ENCODE measurements at regions not wholly inside any gene's neighbourhood (a gene's known extent, or its start where the extent isn't known, plus 50 kb on each side); places are given as distances from the start of the nearest gene placed in this dataset.
A peak's percentile ranks its signal among the peaks of the same experiment; 100 is the strongest.

GRCh38 chr3:62995119-62995518 is 119.9 kb upstream of the CADPS start:
- Histone ChIP-seq H3K4me1 (ENCODE audit: insufficient read depth, low read length) (peaks cover 22% of the 10 kb centered on the region), H3K36me3 (ENCODE audit: insufficient read depth, low read length) (no peaks in the 10 kb centered on the region), H3K9ac (ENCODE audit: low read depth, low read length) (no peak overlapping the region), H3K9me3 (ENCODE audit: control insufficient read depth, insufficient read depth, low read length) (no peaks in the 10 kb centered on the region)

- H3K36me3 ChIP-seq (ENCODE audit: insufficient read depth, low read length), result no peaks in the 10 kb centered on the region
- no peak overlapping the region for H3K9ac ChIP-seq (ENCODE audit: low read depth, low read length)
- no peaks in the 10 kb centered on the region for H3K9me3 ChIP-seq (ENCODE audit: control insufficient read depth, insufficient read depth, low read length)
- peaks cover 22% of the 10 kb centered on the region for H3K4me1 ChIP-seq (ENCODE audit: insufficient read depth, low read length)
Measured at GRCh38 chr3:62995530-62995929, 120.3 kb upstream of the CADPS start.

- H3K9ac ChIP-seq (ENCODE audit: low read depth, low read length), result no peak overlapping the region
- H3K4me1 ChIP-seq (ENCODE audit: insufficient read depth, low read length), result peaks cover 15% of the 10 kb centered on the region
- no peaks in the 10 kb centered on the region for H3K9me3 ChIP-seq (ENCODE audit: control insufficient read depth, insufficient read depth, low read length)
- H3K36me3 ChIP-seq (ENCODE audit: insufficient read depth, low read length), result no peaks in the 10 kb centered on the region
Measured at GRCh38 chr3:62997369-62997768, 122.2 kb upstream of the CADPS start.

- H3K9me3 ChIP-seq (ENCODE audit: control insufficient read depth, insufficient read depth, low read length), result no peaks in the 10 kb centered on the region
- no peaks in the 10 kb centered on the region for H3K36me3 ChIP-seq (ENCODE audit: insufficient read depth, low read length)
- H3K4me1 ChIP-seq (ENCODE audit: insufficient read depth, low read length), result peaks cover 15% of the 10 kb centered on the region
- H3K9ac ChIP-seq (ENCODE audit: low read depth, low read length), result no peak overlapping the region
Measured at GRCh38 chr3:62999158-62999557, 123.9 kb upstream of the CADPS start.

GRCh38 chr3:62999791-63000190 is 124.6 kb upstream of the CADPS start:
- Histone ChIP-seq H3K36me3 (ENCODE audit: insufficient read depth, low read length) (no peaks in the 10 kb centered on the region), H3K9me3 (ENCODE audit: control insufficient read depth, insufficient read depth, low read length) (no peaks in the 10 kb centered on the region), H3K9ac (ENCODE audit: low read depth, low read length) (no peak overlapping the region), H3K4me1 (ENCODE audit: insufficient read depth, low read length) (peaks cover 10% of the 10 kb centered on the region)

- H3K36me3 ChIP-seq (ENCODE audit: insufficient read depth, low read length), result no peaks in the 10 kb centered on the region
- H3K9ac ChIP-seq (ENCODE audit: low read depth, low read length), result no peak overlapping the region
- no peaks in the 10 kb centered on the region for H3K9me3 ChIP-seq (ENCODE audit: control insufficient read depth, insufficient read depth, low read length)
- no peaks in the 10 kb centered on the region for H3K4me1 ChIP-seq (ENCODE audit: insufficient read depth, low read length)
Measured at GRCh38 chr3:63004448-63004847, 129.2 kb upstream of the CADPS start.

- Histone ChIP-seq H3K36me3 (ENCODE audit: insufficient read depth, low read length) (no peaks in the 10 kb centered on the region), H3K4me1 (ENCODE audit: insufficient read depth, low read length) (peaks cover 8% of the 10 kb centered on the region), H3K9ac (ENCODE audit: low read depth, low read length) (peak overlapping the region; percentile 3; the same call in 1 of the 2 replicates), H3K9me3 (ENCODE audit: control insufficient read depth, insufficient read depth, low read length) (no peaks in the 10 kb centered on the region)
Measured at GRCh38 chr3:63015614-63016309, 140.5 kb upstream of the CADPS start.

GRCh38 chr3:63022114-63022513 is 146.9 kb upstream of the CADPS start:
- no peak overlapping the region for H3K9ac ChIP-seq (ENCODE audit: low read depth, low read length)

GRCh38 chr3:63026722-63027121 is 151.5 kb upstream of the CADPS start:
- Histone ChIP-seq H3K36me3 (ENCODE audit: insufficient read depth, low read length) (no peaks in the 10 kb centered on the region), H3K9me3 (ENCODE audit: control insufficient read depth, insufficient read depth, low read length) (no peaks in the 10 kb centered on the region), H3K4me1 (ENCODE audit: insufficient read depth, low read length) (no peaks in the 10 kb centered on the region), H3K9ac (ENCODE audit: low read depth, low read length) (no peak overlapping the region)

More at GRCh38 chr3:63022114-63022513, 146.9 kb upstream of the CADPS start:
- Histone ChIP-seq H3K4me1 (ENCODE audit: insufficient read depth, low read length) (no peaks in the 10 kb centered on the region), H3K36me3 (ENCODE audit: insufficient read depth, low read length) (no peaks in the 10 kb centered on the region), H3K9me3 (ENCODE audit: control insufficient read depth, insufficient read depth, low read length) (no peaks in the 10 kb centered on the region)

- H3K9ac ChIP-seq (ENCODE audit: low read depth, low read length), result no peak overlapping the region
- H3K4me1 ChIP-seq (ENCODE audit: insufficient read depth, low read length), result no peaks in the 10 kb centered on the region
- no peaks in the 10 kb centered on the region for H3K9me3 ChIP-seq (ENCODE audit: control insufficient read depth, insufficient read depth, low read length)
- no peaks in the 10 kb centered on the region for H3K36me3 ChIP-seq (ENCODE audit: insufficient read depth, low read length)
Measured at GRCh38 chr3:63029326-63029725, 154.1 kb upstream of the CADPS start.

GRCh38 chr3:63029921-63030320 is 154.7 kb upstream of the CADPS start:
- H3K36me3 ChIP-seq (ENCODE audit: insufficient read depth, low read length), result no peaks in the 10 kb centered on the region
- H3K9ac ChIP-seq (ENCODE audit: low read depth, low read length), result no peak overlapping the region
- no peaks in the 10 kb centered on the region for H3K4me1 ChIP-seq (ENCODE audit: insufficient read depth, low read length)
- H3K9me3 ChIP-seq (ENCODE audit: control insufficient read depth, insufficient read depth, low read length), result no peaks in the 10 kb centered on the region

- Histone ChIP-seq H3K9me3 (ENCODE audit: control insufficient read depth, insufficient read depth, low read length) (no peaks in the 10 kb centered on the region), H3K36me3 (ENCODE audit: insufficient read depth, low read length) (no peaks in the 10 kb centered on the region), H3K4me1 (ENCODE audit: insufficient read depth, low read length) (no peaks in the 10 kb centered on the region), H3K9ac (ENCODE audit: low read depth, low read length) (no peak overlapping the region)
Measured at GRCh38 chr3:63030666-63031065, 155.4 kb upstream of the CADPS start.

GRCh38 chr3:63032881-63033280 is 157.7 kb upstream of the CADPS start:
- Histone ChIP-seq H3K9me3 (ENCODE audit: control insufficient read depth, insufficient read depth, low read length) (no peaks in the 10 kb centered on the region), H3K4me1 (ENCODE audit: insufficient read depth, low read length) (no peaks in the 10 kb centered on the region), H3K36me3 (ENCODE audit: insufficient read depth, low read length) (no peaks in the 10 kb centered on the region), H3K9ac (ENCODE audit: low read depth, low read length) (no peak overlapping the region)

- Histone ChIP-seq H3K4me1 (ENCODE audit: insufficient read depth, low read length) (no peaks in the 10 kb centered on the region), H3K9me3 (ENCODE audit: control insufficient read depth, insufficient read depth, low read length) (no peaks in the 10 kb centered on the region), H3K9ac (ENCODE audit: low read depth, low read length) (no peak overlapping the region), H3K36me3 (ENCODE audit: insufficient read depth, low read length) (no peaks in the 10 kb centered on the region)
Measured at GRCh38 chr3:63034101-63034500, 158.9 kb upstream of the CADPS start.

- no peaks in the 10 kb centered on the region for H3K9me3 ChIP-seq (ENCODE audit: control insufficient read depth, insufficient read depth, low read length)
- H3K36me3 ChIP-seq (ENCODE audit: insufficient read depth, low read length), result no peaks in the 10 kb centered on the region
- no peak overlapping the region for H3K9ac ChIP-seq (ENCODE audit: low read depth, low read length)
- no peaks in the 10 kb centered on the region for H3K4me1 ChIP-seq (ENCODE audit: insufficient read depth, low read length)
Measured at GRCh38 chr3:63037116-63037515, 161.9 kb upstream of the CADPS start.

Data from ES-I3 (cell line).